ENCODE measurements at regions not wholly inside any gene's neighbourhood (a gene's known extent, or its start where the extent isn't known, plus 50 kb on each side); places are given as distances from the start of the nearest gene placed in this dataset. TPM values are rescaled to one million over a fixed set of nuclear protein-coding genes. Genes with fewer than 3 reads are reported as not detected.

DNA sequence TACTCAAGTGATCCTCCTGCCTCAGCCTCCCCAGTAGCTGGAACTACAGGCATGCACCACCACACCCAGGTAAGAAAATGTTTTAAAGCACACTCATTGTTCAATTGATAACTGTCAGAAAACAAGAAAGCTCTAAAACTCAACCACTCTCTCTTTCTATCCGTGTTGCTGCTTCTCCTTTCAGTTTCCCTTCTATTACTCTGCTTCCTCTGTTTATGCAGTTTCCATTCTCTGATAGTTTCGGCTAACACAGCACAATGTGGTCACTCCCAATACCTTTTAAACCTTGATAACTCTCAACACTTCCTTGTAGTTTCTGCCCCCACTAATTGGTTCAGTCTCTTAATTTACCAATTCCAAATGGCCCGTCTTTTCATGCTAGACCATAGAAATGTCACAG is 59.2 kb upstream of the NR4A3 start:
- TF ChIP-seq EZH2phosphoT487 (IDR thresholded peaks at IDR 0.05; ENCODE audit: borderline replicate concordance, low read depth, low read length), result no peak
- TF ChIP-seq, protein P1, sequence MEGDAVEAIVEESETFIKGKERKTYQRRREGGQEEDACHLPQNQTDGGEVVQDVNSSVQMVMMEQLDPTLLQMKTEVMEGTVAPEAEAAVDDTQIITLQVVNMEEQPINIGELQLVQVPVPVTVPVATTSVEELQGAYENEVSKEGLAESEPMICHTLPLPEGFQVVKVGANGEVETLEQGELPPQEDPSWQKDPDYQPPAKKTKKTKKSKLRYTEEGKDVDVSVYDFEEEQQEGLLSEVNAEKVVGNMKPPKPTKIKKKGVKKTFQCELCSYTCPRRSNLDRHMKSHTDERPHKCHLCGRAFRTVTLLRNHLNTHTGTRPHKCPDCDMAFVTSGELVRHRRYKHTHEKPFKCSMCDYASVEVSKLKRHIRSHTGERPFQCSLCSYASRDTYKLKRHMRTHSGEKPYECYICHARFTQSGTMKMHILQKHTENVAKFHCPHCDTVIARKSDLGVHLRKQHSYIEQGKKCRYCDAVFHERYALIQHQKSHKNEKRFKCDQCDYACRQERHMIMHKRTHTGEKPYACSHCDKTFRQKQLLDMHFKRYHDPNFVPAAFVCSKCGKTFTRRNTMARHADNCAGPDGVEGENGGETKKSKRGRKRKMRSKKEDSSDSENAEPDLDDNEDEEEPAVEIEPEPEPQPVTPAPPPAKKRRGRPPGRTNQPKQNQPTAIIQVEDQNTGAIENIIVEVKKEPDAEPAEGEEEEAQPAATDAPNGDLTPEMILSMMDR (conservative IDR thresholded peaks at IDR 0.05; ENCODE audit: low read length), result no peak
- BruUV-seq (replicated peaks), result no TSS peak
- ChIA-PET CTCF (ENCODE audit: unreplicated experiment) (no interaction called here), POLR2A (no interaction called here)
- no peak overlapping the region for H3K27ac ChIP-seq (ENCODE audit: low read depth, low read length, poor library complexity, severe bottlenecking)
- DNase-seq (ENCODE audit: low spot score), result no peak
- no peak overlapping the region for H3K4me3 ChIP-seq (ENCODE audit: low read depth, low read length, poor library complexity, severe bottlenecking)
- no peaks in the 10 kb centered on the region for H3K36me3 ChIP-seq (ENCODE audit: insufficient read depth, low read length)
- no peaks in the 10 kb centered on the region for H3K4me1 ChIP-seq (ENCODE audit: insufficient read depth, low read length, poor library complexity, severe bottlenecking)
- intact Hi-C loops (cut with micrococcal nuclease; ENCODE audit: unreplicated experiment), result no loop called here
- no peaks in the 10 kb centered on the region for H3K79me2 ChIP-seq (ENCODE audit: insufficient read depth, low read depth, low read length)
- no peaks in the 10 kb centered on the region for H4K20me1 ChIP-seq (ENCODE audit: insufficient read depth, low read length)
- no peaks in the 10 kb centered on the region for H3K9me3 ChIP-seq (ENCODE audit: low read length)
- H3K9me2 ChIP-seq (ENCODE audit: insufficient read depth, low read length), result no peaks in the 10 kb centered on the region
- H3K4me2 ChIP-seq (ENCODE audit: low read length), result no peak overlapping the region
- no peak overlapping the region for H2AFZ ChIP-seq (ENCODE audit: low read length)

Small RNA genes in the stretch of these regions (small RNA-seq; reads per million reads assigned to genes)
- not detected for gene AL137067.1
- not detected for gene AL137067.2
